Fibroblast of skin of scalp (primary cell): ENCODE measurements at regions not wholly inside any gene's neighbourhood (a gene's known extent, or its start where the extent isn't known, plus 50 kb on each side); places are given as distances from the start of the nearest gene placed in this dataset.

Experiments
- DNase-seq: peaks from one replicate; pipeline ENCODE4 v3.0.0-alpha.2; 2013

GRCh38 chr22:34160141-34160783 lies 240.0 kb upstream of the LARGE1 start:
- DNase-seq: no peak

- no peak for DNase-seq
Measured at GRCh38 chr22:34161431-34162123, 241.3 kb upstream of the LARGE1 start.

- no peak for DNase-seq
Measured at GRCh38 chr22:34198976-34199375, 278.7 kb upstream of the LARGE1 start.

GRCh38 chr22:34210301-34210700 lies 290.0 kb upstream of the LARGE1 start:
- DNase-seq: no peak

- DNase-seq: no peak
Measured at GRCh38 chr22:34214372-34214771, 294.1 kb upstream of the LARGE1 start.

GRCh38 chr22:34225278-34225677 lies 305.0 kb upstream of the LARGE1 start:
- no peak for DNase-seq

GRCh38 chr22:34236527-34236926 lies 316.3 kb upstream of the LARGE1 start:
- DNase-seq: no peak

GRCh38 chr22:34239421-34239820 lies 319.1 kb upstream of the LARGE1 start:
- DNase-seq: no peak

- no peak for DNase-seq
Measured at GRCh38 chr22:34243023-34243422, 322.7 kb upstream of the LARGE1 start.

GRCh38 chr22:34255042-34255441 lies 334.8 kb upstream of the LARGE1 start:
- DNase-seq: no peak

- DNase-seq: no peak
Measured at GRCh38 chr22:34278121-34278520, 357.8 kb upstream of the LARGE1 start.

GRCh38 chr22:34281738-34282137 lies 361.5 kb upstream of the LARGE1 start:
- no peak for DNase-seq

GRCh38 chr22:34283844-34284243 lies 363.6 kb upstream of the LARGE1 start:
- no peak for DNase-seq

GRCh38 chr22:34293324-34293723 lies 373.0 kb upstream of the LARGE1 start:
- no peak for DNase-seq

GRCh38 chr22:34294476-34294875 lies 374.2 kb upstream of the LARGE1 start:
- DNase-seq: no peak

- no peak for DNase-seq
Measured at GRCh38 chr22:34294986-34295385, 374.7 kb upstream of the LARGE1 start.

GRCh38 chr22:34296461-34296860 lies 376.2 kb upstream of the LARGE1 start:
- DNase-seq: no peak

- no peak for DNase-seq
Measured at GRCh38 chr22:34297536-34298120, 377.4 kb upstream of the LARGE1 start.

GRCh38 chr22:34299496-34299895 lies 379.2 kb upstream of the LARGE1 start:
- no peak for DNase-seq

- DNase-seq: no peak
Measured at GRCh38 chr22:34301569-34301968, 381.3 kb upstream of the LARGE1 start.

- no peak for DNase-seq
Measured at GRCh38 chr22:34303656-34304055, 383.4 kb upstream of the LARGE1 start.

- DNase-seq: no peak
Measured at GRCh38 chr22:34306361-34306760, 386.1 kb upstream of the LARGE1 start.

- DNase-seq: no peak
Measured at GRCh38 chr22:34308101-34308500, 387.8 kb upstream of the LARGE1 start.

- no peak for DNase-seq
Measured at GRCh38 chr22:34319346-34319745, 399.1 kb upstream of the LARGE1 start.
